ENCODE measurements at regions not wholly inside any gene's neighbourhood (a gene's known extent, or its start where the extent isn't known, plus 50 kb on each side); places are given as distances from the start of the nearest gene placed in this dataset.

DNA sequence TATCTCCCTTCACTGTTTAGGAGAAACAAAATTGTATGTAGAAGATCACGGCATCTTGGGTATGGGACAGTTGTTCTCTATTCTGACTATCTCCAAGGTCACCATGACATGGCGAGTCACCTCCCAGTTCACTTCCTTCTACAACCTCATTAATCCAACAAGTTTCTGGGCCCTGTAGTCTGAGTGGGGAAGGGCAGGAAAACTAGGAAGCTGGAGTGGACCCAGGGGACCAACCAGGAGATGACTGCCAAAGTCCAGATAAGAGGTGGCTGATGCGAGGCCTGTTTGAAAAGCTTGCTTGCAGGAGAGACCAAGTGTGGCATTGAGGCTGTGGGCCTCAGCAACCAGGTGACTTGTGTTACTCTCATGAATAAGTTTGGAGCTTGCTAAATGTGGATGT, 584.9 kb downstream of the TNS3 start:
- no peak for DNase-seq

DNA sequence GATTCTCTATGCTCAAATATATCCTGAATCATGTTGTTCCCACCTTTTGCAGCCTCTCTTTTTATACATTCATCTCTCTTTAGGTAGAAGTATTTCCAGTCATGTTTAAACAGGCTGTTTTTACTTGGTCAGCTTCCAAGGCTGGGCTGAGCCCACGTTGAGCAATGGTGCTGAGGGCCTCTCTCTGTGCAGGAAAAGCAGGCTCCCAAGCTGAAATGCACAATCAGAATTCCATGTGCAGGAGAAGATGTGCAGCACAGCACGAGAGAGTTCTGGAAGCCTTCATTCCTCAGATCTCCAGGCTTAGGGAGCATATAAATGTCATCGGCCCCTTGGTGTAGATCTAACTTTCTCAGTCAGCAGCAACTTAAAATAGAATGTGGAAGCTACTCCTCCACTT, 588.5 kb downstream of the TNS3 start:
- no peak for DNase-seq

DNA sequence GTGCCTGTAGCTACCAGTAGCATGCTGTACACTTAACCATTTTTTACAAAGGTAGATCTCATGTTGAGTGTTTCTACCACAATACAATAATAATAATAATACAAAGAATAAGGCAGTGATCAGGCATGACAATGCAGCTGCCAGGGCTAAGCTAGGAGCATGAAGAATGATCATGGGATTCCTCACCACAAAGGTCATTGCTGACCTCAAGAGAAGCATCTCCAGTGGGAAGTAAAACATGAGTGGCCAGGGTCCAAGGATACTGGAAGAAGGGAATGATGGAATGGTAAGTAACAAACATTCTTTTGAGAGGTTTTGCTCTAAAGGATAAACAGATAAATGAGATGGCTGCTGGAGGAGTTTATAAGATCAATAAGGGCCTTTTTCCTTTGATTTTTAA, 591.1 kb downstream of the TNS3 start:
- no peak for DNase-seq

- DNase-seq = no peak
Observed at GRCh38 chr7:46989247-46989646, 592.7 kb downstream of the TNS3 start.

DNA sequence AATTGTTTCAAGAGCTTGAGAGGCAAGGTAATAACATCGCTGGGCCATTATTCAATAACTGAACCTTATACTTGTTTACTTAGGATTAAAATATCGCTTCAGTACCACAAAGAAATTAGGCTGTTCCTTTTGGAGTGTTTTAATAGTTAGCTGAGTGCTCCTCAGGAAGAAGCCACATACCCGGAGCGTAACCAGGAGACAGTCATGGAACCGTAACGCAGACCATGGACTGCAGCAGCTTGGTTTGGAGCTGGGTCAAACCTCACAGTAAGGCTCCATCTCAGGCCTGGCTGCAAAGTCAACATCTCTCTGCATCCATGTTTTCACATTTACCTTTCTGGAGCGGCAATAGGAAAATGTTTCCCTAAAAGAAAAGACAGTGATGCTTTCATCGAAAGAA, 599.0 kb downstream of the TNS3 start:
- peak in 3 of 51 donors; percentile 1 to 6 (median 2) for DNase-seq

DNA sequence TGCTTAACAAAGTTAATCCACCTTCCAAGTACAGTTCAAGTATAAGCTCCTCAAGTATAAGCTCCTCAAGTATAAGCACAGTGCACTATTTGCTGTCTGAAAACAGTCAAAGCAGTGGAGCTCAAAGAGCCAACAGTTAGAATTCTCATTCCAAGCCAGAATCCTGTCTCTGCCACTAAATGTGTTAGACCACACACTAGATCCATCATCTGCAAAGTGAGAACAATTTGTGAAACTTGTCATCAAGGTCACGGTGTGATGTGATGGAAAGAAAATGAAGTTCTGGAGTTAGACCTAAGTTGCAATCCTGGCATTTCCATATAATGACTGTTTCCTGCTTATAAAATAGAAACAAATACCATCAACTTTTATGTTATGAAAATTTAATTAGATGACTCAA, 602.5 kb downstream of the TNS3 start:
- no peak for DNase-seq

DNA sequence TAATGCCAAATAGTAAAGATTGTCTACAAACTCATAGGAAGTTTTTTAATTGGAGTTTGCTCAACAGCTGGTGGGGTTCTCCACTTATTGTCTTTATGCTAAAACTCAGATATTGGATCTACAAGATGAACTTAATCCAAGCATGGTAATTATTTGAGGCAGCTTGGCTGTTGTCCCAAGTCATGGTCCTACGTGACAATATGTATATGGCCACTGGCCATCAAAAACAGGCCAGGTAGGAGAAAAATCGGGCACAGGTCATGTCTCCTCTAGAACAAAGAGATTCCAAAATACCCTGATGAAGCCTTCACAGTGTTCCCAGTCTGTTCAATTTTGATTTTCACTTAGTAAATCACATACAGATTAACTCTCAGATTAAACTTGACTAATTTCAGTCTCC, 606.4 kb downstream of the TNS3 start:
- no peak for DNase-seq

- DNase-seq = no peak
Observed at GRCh38 chr7:46972205-46972604, 609.7 kb downstream of the TNS3 start.

- no peak for DNase-seq
Observed at GRCh38 chr7:46970476-46970875, 611.4 kb downstream of the TNS3 start.

DNA sequence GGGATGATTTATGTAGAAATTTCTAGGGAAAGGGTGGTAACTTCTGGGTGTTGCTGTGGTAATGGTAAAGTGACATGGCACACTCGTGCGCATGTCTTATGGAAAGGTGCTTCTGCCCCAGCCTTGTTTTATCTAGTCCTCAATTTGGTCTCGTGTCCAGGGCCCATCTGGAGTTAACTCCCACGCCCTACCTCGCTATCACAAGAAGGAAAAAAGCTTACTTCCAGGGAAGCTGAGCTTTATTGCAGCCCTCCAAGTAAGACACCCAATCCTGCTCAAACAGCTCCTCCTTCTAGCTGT, 611.8 kb downstream of the TNS3 start:
- peak in 1 of 51 donors; percentile 12 for DNase-seq

- no peak for DNase-seq
Observed at GRCh38 chr7:46969303-46970130, 612.4 kb downstream of the TNS3 start.

DNA sequence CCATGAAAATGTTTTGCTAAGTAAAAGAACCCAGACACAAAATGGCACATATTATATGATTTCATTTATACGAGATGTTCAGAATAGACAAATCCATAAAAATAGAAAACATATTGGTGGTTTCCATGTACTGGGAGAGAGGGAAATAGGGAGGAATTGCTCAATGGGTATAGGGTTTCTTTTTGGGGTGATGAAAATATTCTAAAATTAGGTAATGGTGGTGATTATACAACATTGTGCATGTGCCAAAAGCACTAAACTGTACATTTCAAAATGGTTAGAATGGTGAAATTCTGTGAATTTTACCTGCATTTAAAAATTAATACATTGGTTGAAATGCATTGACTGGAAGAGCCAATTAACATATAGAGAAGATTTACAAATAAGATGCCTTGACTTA, 613.9 kb downstream of the TNS3 start:
- DNase-seq = no peak

GRCh38 chr7:46963719-46964118, 618.2 kb downstream of the TNS3 start:
- DNase-seq = no peak

GRCh38 chr7:46960970-46961369, 620.9 kb downstream of the TNS3 start:
- no peak for DNase-seq

DNA sequence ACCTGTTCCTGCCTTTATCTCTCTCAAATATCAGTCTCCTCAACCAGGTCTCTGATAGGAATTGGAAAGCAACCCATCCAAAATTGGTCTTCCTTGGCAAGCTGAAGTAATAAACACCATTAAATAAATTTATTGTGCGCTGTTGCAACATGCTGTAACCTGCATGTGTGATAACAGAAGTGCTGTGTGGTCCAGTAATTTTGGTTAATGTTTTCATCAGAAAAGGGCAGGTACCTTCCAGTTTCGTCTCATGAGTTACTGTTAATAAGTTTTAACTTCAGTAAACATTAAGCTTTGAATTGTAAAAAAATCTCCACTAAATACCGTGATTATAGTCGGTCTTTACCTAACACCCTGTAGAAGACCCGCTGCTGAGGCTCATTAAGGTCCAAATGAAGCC, 624.7 kb downstream of the TNS3 start:
- DNase-seq = no peak

DNA sequence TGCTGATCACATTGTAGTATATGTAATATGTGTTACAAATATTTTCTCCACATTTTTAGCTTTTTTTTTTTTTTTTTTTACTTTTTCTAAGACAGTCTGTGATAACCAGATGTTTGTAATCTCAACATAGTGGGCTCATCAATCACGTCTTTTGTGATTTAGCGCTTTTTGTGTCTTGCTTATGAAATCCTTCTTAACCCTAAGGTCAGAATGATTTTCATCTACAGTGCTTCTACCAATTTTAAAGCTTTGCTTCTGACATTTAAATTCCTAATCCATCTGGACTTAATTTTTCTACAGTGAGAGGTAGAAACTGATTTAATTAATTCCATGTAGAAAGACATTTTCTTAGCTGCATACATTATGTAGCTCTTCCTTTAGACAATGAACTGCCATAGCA, 626.4 kb downstream of the TNS3 start:
- DNase-seq = no peak

- DNase-seq = no peak
Observed at GRCh38 chr7:46954181-46954580, 627.7 kb downstream of the TNS3 start.

DNA sequence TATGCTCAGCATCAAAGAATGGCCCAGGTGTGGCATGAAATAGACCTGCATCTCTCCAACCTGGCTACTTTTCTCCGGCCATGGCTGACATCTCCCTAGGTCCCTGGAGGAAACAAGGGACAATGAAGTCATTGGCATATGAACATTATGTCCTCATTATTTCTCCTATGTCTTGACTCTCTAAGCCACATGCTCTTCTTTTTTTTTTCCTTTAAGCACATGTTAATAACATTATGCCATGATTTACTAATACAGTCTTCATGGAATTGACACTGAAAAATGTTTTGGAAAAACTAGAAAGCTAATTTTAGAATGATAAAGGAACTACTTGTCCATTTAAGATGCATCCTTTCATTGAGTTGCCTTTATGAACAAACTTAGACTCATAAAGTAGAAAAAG, 628.9 kb downstream of the TNS3 start:
- no peak for DNase-seq

- no peak for DNase-seq
Observed at GRCh38 chr7:46949270-46949931, 632.5 kb downstream of the TNS3 start.

DNA sequence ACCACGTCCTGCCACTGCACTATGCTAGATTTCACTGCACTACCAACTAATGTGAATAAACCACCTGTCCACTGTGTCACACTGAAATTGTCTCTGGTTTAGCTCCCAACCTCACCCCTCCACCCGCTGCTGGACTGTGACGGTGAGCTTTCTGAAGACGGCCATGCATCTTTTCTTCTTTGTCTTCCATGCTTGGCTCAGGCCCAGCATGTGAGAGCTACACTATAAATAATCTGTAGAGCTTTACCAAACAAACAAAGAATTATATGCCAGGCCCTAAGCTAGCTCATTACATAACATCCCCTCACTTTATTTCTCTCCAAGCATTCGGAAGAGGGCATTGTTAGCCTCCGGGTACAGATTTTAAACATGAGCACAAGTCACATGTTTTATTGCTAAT, 633.2 kb downstream of the TNS3 start:
- no peak for DNase-seq

GRCh38 chr7:46945328-46945727, 636.6 kb downstream of the TNS3 start:
- DNase-seq = no peak

- DNase-seq = no peak
Observed at GRCh38 chr7:46943996-46944395, 637.9 kb downstream of the TNS3 start.

DNA sequence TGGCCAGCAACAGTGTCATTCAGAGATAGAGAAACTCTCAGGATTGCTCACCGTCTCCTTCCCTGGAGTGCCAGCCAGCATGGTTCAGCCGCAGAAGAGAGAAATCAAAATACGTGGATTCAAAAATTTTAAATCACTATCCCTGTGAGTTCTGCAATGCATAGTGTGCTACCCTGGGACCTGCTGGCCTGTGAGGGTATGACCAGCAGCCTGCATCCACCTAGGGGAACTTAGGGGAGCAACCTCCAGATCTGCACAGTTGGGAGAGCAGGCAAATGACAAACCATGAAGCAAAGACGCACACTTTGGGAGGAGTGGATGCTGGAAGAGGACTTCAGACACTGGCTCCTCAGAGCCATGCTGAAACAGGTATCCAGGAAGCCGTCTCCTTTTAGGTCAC, 639.3 kb downstream of the TNS3 start:
- DNase-seq = no peak

- DNase-seq = no peak
Observed at GRCh38 chr7:46940178-46940577, 641.7 kb downstream of the TNS3 start.
